ENCODE measurements at regions not wholly inside any gene's neighbourhood (a gene's known extent, or its start where the extent isn't known, plus 50 kb on each side); places are given as distances from the start of the nearest gene placed in this dataset.
"Not testable (repeated sequence)": the region's sequence is repeated elsewhere in the genome, so short reads cannot be mapped to it uniquely, and the experiment has no call there.

- H3K4me3 ChIP-seq (ENCODE audit: control insufficient read depth, low read depth, low read length): not testable (repeated sequence)
- DNase-seq (ENCODE audit: low read depth): peak; percentile 46
These were observed 116.9 kb downstream of the ARHGAP11B start for GRCh38 chr15:30742796-30743195.

- not testable (repeated sequence) for H3K4me3 ChIP-seq (ENCODE audit: control insufficient read depth, low read depth, low read length); DNase-seq (ENCODE audit: low read depth)
These were observed 123.1 kb downstream of the ARHGAP11B start for GRCh38 chr15:30749048-30749447.

- H3K4me3 ChIP-seq (ENCODE audit: control insufficient read depth, low read depth, low read length); DNase-seq (ENCODE audit: low read depth): not testable (repeated sequence)
- TF ChIP-seq CTCF (conservative IDR thresholded peaks at IDR 0.05; ENCODE audit: control insufficient read depth, insufficient read depth, low read depth, low read length): peak; percentile 19
These were observed 129.2 kb downstream of the ARHGAP11B start for GRCh38 chr15:30755036-30755687.

GRCh38 chr15:30760633-30761032 lies 134.7 kb downstream of the ARHGAP11B start:
- not testable (repeated sequence) for H3K4me3 ChIP-seq (ENCODE audit: control insufficient read depth, low read depth, low read length); DNase-seq (ENCODE audit: low read depth)

- H3K4me3 ChIP-seq (ENCODE audit: control insufficient read depth, low read depth, low read length); DNase-seq (ENCODE audit: low read depth): not testable (repeated sequence)
These were observed 135.4 kb downstream of the ARHGAP11B start for GRCh38 chr15:30761365-30761764.

GRCh38 chr15:30769390-30770124 lies 134.2 kb upstream of the FAN1 start:
- not testable (repeated sequence) for H3K4me3 ChIP-seq (ENCODE audit: control insufficient read depth, low read depth, low read length); DNase-seq (ENCODE audit: low read depth)

- DNase-seq (ENCODE audit: low read depth): no peak
- no peak overlapping the region for H3K4me3 ChIP-seq (ENCODE audit: control insufficient read depth, low read depth, low read length)
- TF ChIP-seq CTCF (conservative IDR thresholded peaks at IDR 0.05; ENCODE audit: control insufficient read depth, insufficient read depth, low read depth, low read length): no peak
These were observed 133.0 kb upstream of the FAN1 start for GRCh38 chr15:30770759-30771158.

GRCh38 chr15:30783019-30783418 lies 120.7 kb upstream of the FAN1 start:
- DNase-seq (ENCODE audit: low read depth): no peak
- TF ChIP-seq CTCF (conservative IDR thresholded peaks at IDR 0.05; ENCODE audit: control insufficient read depth, insufficient read depth, low read depth, low read length): no peak
- H3K4me3 ChIP-seq (ENCODE audit: control insufficient read depth, low read depth, low read length): no peak overlapping the region

GRCh38 chr15:30788595-30788994 lies 115.1 kb upstream of the FAN1 start:
- no peak for DNase-seq (ENCODE audit: low read depth)
- TF ChIP-seq CTCF (conservative IDR thresholded peaks at IDR 0.05; ENCODE audit: control insufficient read depth, insufficient read depth, low read depth, low read length): no peak
- no peak overlapping the region for H3K4me3 ChIP-seq (ENCODE audit: control insufficient read depth, low read depth, low read length)

Measured in fibroblast of mammary gland (primary cell).